Ovary (tissue), 3 donors: ENCODE measurements at regions not wholly inside any gene's neighbourhood (a gene's known extent, or its start where the extent isn't known, plus 50 kb on each side); places are given as distances from the start of the nearest gene placed in this dataset.
A peak's percentile ranks its signal among the peaks of the same experiment; 100 is the strongest.

Experiments used
- POLR2A ChIP-seq: fragments of 450-650 bp; IDR thresholded peaks from one replicate; pipeline ENCODE4 v1.6.1; 2017; ENCODE audit warnings: antibody characterized with exemption, mild to moderate bottlenecking, moderate library complexity
- TF ChIP-seq, protein P1 (sequence below), 3 donors: fragments of 450-650 bp in 2 of 3; fragments of 200-600 bp in 1 of 3; IDR thresholded peaks; one replicate each; pipeline versions ENCODE4 v1.5.1 to v1.8.0; 2016 to 2022; ENCODE audit warnings: antibody characterized with exemption in 3 of 3, mild to moderate bottlenecking in 1 of 3
- donor health status: DM: no; HTN: no; CAD: no.

DNA sequence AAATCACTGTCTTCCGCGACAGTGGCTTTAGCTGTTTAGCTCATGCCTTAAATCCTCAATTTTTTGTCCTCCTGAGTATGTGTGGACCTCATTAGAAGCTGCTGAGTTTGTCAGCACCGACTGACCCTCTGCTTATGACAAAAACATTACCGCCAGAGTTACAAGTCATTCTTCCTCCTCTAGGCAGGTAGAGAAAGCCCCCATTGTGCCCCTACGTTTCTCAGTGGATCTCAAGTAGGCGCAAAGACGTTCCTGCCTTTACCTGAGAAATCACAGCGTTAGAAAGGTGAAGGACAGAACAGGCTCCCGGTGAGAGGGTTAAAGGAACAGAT, 227.3 kb upstream of the PDE10A start:
- TF ChIP-seq POLR2A, result no peak
- TF ChIP-seq, protein P1, sequence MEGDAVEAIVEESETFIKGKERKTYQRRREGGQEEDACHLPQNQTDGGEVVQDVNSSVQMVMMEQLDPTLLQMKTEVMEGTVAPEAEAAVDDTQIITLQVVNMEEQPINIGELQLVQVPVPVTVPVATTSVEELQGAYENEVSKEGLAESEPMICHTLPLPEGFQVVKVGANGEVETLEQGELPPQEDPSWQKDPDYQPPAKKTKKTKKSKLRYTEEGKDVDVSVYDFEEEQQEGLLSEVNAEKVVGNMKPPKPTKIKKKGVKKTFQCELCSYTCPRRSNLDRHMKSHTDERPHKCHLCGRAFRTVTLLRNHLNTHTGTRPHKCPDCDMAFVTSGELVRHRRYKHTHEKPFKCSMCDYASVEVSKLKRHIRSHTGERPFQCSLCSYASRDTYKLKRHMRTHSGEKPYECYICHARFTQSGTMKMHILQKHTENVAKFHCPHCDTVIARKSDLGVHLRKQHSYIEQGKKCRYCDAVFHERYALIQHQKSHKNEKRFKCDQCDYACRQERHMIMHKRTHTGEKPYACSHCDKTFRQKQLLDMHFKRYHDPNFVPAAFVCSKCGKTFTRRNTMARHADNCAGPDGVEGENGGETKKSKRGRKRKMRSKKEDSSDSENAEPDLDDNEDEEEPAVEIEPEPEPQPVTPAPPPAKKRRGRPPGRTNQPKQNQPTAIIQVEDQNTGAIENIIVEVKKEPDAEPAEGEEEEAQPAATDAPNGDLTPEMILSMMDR (IDR thresholded peaks at IDR 0.05), result peak in 1 of 3 donors; percentile 2
